OCI-LY3 (cell line): ENCODE measurements at regions not wholly inside any gene's neighbourhood (a gene's known extent, or its start where the extent isn't known, plus 50 kb on each side); places are given as distances from the start of the nearest gene placed in this dataset.

Experiments used
- H2AFZ ChIP-seq: fragments of 200-600, 300-600 bp; shearing (Covaris generic); 2 replicates; pipeline ENCODE4 v1.6.0; 2014; ENCODE audit warnings: antibody characterized with exemption, low read depth, low read length
- H3K27ac ChIP-seq: fragments of 200-600, 300-600 bp; sonication (generic); 2 replicates; pipeline ENCODE4 v1.5.1; 2014; ENCODE audit warnings: mild to moderate bottlenecking, low read length, moderate library complexity, mixed read lengths
- H3K27me3 ChIP-seq: fragments of 200-600, 300-600 bp; sonication (generic); 2 replicates; pipeline ENCODE4 v1.6.1; 2014; ENCODE audit warnings: low read depth, low read length, mixed read lengths
- H3K36me3 ChIP-seq: fragments of 200-600, 300-600 bp; sonication (generic); replicated peaks from 2 replicates; pipeline ENCODE3; 2014; ENCODE audit warnings: low read depth, low read length, mixed read lengths
- H3K4me1 ChIP-seq: fragments of 300-600, 200-600 bp; sonication (generic); 2 replicates; pipeline ENCODE4 v1.6.1; 2014; ENCODE audit warnings: low read length, mixed read lengths
- H3K4me2 ChIP-seq: fragments of 200-600, 300-600 bp; sonication (generic); 2 replicates; pipeline ENCODE4 v1.6.1; 2014; ENCODE audit warnings: low read length, mixed read lengths
- H3K4me3 ChIP-seq: fragments of 300-600, 200-600 bp; sonication (generic); 2 replicates; pipeline ENCODE4 v1.5.1; 2014; ENCODE audit warnings: antibody characterized with exemption, mild to moderate bottlenecking, low read length, moderate library complexity
- H3K79me2 ChIP-seq: fragments of 300-600, 200-600 bp; shearing (Covaris generic); 2 replicates; pipeline ENCODE4 v1.6.1; 2014; ENCODE audit warnings: mild to moderate bottlenecking, low read length, mixed read lengths
- H3K9ac ChIP-seq: fragments of 300-600, 200-600 bp; shearing (Covaris generic); 2 replicates; pipeline ENCODE4 v1.6.0; 2014; ENCODE audit warnings: mild to moderate bottlenecking, low read length, moderate library complexity
- H3K9me3 ChIP-seq: fragments of 200-600, 300-600 bp; shearing (Covaris generic); 2 replicates; pipeline ENCODE4 v1.6.1; 2014; ENCODE audit warnings: low read length, mixed read lengths; ENCODE audit not compliant: insufficient read depth
- H4K20me1 ChIP-seq: fragments of 200-600, 300-600 bp; sonication (generic); 2 replicates; pipeline ENCODE4 v1.6.1; 2016; ENCODE audit warnings: low read length, mixed read lengths; ENCODE audit not compliant: insufficient read depth
- CTCF ChIP-seq: fragments of 200-600, 300-600 bp; sonication (generic); IDR thresholded peaks from 2 replicates; pipeline ENCODE4 v1.5.1; 2014; ENCODE audit warnings: antibody characterized with exemption, low read length, low read depth
- EZH2phosphoT487 ChIP-seq: fragments of 200-600 bp; shearing (Covaris generic); IDR thresholded peaks from 2 replicates; pipeline ENCODE4 v1.6.1; 2018; ENCODE audit warnings: antibody characterized with exemption, mixed run types, low read depth

- TF ChIP-seq CTCF: no peak
- TF ChIP-seq EZH2phosphoT487: no peak
- H3K9ac ChIP-seq: no peak overlapping the region
- no peak overlapping the region for H3K4me2 ChIP-seq
- no peaks in the 10 kb centered on the region for H3K9me3 ChIP-seq
- no peak overlapping the region for H3K4me3 ChIP-seq
- no peaks in the 10 kb centered on the region for H4K20me1 ChIP-seq
- H3K27me3 ChIP-seq: no peaks in the 10 kb centered on the region
- H3K27ac ChIP-seq: no peak overlapping the region
- H3K36me3 ChIP-seq: no peaks in the 10 kb centered on the region
- no peak overlapping the region for H2AFZ ChIP-seq
- no peaks in the 10 kb centered on the region for H3K4me1 ChIP-seq
- no peaks in the 10 kb centered on the region for H3K79me2 ChIP-seq
These were observed 535.4 kb downstream of the CDH8 start for GRCh38 chr16:61500851-61501250.

- no peaks in the 10 kb centered on the region for H3K79me2 ChIP-seq
- no peaks in the 10 kb centered on the region for H3K36me3 ChIP-seq
- no peaks in the 10 kb centered on the region for H3K9me3 ChIP-seq
- no peak overlapping the region for H2AFZ ChIP-seq
- H3K27me3 ChIP-seq: no peaks in the 10 kb centered on the region
- H3K9ac ChIP-seq: no peak overlapping the region
- no peak overlapping the region for H3K27ac ChIP-seq
- no peaks in the 10 kb centered on the region for H4K20me1 ChIP-seq
- no peak overlapping the region for H3K4me3 ChIP-seq
- no peak overlapping the region for H3K4me2 ChIP-seq
- H3K4me1 ChIP-seq: no peaks in the 10 kb centered on the region
- TF ChIP-seq CTCF (no peak), EZH2phosphoT487 (no peak)
These were observed 556.0 kb downstream of the CDH8 start for GRCh38 chr16:61480250-61480649.

DNA sequence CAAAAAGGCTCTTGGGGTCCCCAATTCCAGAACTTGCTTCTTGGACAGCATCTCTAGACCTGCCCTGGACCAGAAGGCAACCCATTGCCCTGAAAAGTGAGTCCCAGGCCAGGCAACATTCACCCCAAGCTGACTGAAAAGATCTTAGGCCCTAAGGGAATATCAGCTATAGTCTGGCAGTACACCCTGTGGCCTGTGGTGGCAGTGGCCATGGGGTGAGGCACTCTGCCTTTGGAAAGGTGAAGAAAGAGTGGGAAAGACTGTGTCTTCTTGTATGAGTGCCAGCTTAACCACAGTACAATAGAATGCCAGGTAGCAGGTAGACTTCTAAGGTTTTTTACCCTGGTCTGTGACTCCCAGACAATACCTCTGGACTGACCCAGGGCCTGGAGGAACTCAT is 564.5 kb downstream of the CDH8 start:
- Histone ChIP-seq H3K4me1 (no peaks in the 10 kb centered on the region), H3K36me3 (no peaks in the 10 kb centered on the region), H3K27ac (no peak overlapping the region), H2AFZ (no peak overlapping the region), H3K9ac (no peak overlapping the region), H3K4me2 (no peak overlapping the region), H3K79me2 (no peaks in the 10 kb centered on the region), H4K20me1 (no peaks in the 10 kb centered on the region), H3K9me3 (no peaks in the 10 kb centered on the region), H3K4me3 (no peak overlapping the region), H3K27me3 (no peaks in the 10 kb centered on the region)
- TF ChIP-seq CTCF (no peak), EZH2phosphoT487 (no peak)

- Histone ChIP-seq H3K9ac (no peak overlapping the region), H3K36me3 (no peaks in the 10 kb centered on the region), H4K20me1 (no peaks in the 10 kb centered on the region), H2AFZ (no peak overlapping the region), H3K4me1 (no peaks in the 10 kb centered on the region), H3K27ac (no peak overlapping the region), H3K9me3 (no peaks in the 10 kb centered on the region), H3K27me3 (no peaks in the 10 kb centered on the region), H3K4me3 (no peak overlapping the region), H3K79me2 (no peaks in the 10 kb centered on the region), H3K4me2 (no peak overlapping the region)
- no peak for TF ChIP-seq EZH2phosphoT487
- no peak for TF ChIP-seq CTCF
These were observed 565.2 kb downstream of the CDH8 start for GRCh38 chr16:61471023-61471422.
